ENCODE measurements at regions not wholly inside any gene's neighbourhood (a gene's known extent, or its start where the extent isn't known, plus 50 kb on each side); places are given as distances from the start of the nearest gene placed in this dataset.

DNA sequence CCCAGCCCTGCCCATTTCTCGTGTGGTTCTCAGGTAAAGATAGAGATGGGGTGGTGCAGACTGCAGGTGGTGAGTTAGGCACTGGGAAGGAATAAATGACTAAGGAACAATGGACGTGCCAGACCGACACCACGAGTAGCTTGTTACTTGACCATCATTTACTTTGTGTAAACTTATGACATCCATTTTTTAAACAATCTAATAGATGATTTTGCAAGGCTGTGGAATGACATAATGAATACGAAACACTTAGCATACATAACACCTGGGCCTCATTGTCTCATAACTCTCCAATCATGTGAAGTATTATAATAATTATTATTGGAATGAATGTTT lies 137.3 kb upstream of the CPEB2 start:
- DNase-seq: no peak

DNA sequence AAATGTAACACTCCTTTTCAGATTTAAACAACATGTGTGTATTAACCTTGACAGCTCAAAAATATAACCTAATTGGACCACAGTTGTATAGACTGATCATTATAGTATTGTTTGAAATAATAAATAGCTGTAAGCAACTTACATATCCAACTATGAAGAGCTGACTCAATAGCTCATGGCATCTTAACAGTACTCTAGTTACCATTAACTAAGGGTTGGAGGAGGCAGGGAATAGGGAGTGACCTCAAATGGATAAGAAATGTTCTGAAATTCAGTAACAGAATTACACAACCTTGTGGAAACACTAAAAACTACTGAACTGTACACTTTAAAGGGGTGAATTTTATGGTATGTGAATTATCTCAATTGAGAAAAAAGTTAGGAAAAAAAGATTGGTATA lies 136.5 kb upstream of the CPEB2 start:
- no peak for DNase-seq

DNA sequence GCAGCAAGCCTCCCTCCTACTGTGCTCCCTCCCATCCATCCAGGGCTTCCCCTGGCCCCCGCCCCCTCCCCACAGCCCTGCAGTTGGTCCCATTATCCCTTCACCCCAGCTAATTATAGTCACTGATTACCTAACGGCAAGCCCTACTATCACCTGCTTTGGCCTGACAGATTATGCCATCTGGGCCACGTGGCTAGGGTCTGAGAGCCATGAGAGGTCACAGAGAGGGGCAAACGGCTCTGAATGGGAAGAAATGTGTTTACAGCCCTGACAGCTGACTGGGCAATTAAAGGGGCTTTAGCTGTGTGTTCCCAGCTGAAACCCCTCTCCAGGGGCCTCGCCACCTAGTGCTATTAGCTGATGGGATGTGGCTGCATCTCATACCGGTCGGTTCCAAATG lies 134.4 kb upstream of the CPEB2 start:
- DNase-seq: no peak

DNA sequence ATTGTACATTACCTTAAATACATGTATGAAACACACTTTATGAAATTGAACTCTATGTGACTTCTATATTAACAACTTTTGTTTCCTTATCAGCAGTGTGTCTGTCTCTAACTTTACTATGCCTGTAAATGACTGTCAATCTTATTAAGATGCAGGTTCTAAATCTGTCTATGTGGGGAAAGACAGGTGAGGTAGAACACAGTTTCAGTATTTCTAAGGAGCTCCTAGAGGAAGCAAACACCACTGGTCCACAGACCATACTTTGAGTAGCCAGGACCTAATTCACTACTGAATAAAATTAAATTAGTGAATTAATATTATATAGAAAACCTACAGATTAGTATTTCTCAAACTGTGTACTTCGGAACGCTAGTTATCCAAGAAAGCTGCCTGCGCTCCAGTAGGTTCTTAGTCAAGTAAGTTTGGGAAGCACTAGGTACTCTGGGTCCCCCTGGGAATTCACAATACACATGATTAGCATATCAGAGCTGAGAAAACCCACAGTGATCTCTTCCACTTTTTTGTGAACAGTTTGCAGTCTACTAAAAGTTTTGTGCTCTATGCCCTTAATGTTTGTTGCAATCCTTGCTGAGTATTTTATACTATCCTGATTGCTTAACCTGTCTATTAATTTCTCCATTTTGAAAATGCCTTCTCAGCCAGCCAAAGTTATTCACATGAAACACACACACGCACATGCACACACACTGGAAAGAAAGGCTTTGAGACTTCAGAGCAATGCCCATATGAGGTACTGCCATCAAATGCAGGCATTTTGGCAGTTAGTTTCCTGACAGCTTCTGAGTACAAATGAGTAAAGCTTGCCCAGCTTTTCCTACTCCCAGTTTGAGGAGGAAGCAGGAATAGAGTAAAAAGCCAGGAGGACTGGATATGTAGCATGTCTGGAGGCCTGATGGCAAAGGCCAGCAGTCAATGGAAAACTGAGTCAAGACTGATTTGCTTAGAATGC lies 133.6 kb upstream of the CPEB2 start:
- DNase-seq: no peak

DNA sequence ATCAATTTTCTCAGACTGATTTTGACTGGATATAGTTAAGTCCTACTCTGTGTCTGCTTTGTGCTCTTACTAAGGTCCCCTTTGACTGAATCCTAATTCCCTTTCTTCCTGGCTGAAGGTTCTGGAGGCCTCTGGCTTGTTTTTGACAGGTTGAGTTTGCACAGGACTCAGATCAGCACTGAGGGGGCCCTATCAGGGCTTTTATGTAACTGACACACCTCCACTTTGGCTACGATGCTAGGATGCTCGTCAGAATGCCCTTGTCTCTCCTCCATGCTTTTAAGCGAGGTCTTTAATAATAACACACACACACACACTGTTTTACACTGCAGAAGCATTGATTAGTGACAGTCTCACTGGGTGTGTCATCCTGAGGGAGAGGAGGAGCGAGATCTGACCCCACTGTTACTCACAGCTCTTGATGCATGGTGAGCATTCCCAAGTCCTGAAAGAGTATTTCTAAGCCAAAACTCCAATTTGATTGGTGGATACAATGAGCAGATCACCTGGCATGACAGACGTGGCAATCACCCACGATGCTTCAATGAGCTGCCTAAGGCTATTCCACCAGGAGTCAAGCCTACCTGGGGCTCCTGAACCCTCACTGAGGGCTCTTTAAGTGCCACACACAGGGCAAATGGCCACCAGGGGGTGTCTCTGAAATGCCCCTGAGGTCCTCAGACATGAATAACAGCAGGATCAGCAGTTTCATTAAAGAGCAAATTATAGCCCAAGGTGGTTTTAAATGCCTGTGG lies 130.4 kb upstream of the CPEB2 start:
- DNase-seq: peak; percentile 80

DNA sequence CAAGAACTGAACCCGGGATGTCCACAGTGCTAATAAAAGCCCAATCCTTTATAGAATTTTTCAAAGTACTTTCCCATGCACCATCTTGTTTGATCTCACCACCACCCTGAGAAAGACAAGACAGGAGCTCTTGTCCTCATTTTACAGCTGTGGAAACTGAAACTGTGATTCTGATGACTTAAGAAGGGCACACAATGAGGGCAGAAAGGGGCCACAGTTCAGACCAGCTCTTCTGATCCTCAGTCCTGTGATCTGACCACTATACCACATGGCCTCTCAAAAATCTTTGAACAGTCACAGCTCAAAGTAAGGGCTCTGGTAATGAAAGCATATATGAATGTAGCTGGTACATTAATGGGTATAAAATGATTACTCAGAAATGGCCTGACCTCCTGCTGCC lies 127.3 kb upstream of the CPEB2 start:
- DNase-seq: no peak

DNA sequence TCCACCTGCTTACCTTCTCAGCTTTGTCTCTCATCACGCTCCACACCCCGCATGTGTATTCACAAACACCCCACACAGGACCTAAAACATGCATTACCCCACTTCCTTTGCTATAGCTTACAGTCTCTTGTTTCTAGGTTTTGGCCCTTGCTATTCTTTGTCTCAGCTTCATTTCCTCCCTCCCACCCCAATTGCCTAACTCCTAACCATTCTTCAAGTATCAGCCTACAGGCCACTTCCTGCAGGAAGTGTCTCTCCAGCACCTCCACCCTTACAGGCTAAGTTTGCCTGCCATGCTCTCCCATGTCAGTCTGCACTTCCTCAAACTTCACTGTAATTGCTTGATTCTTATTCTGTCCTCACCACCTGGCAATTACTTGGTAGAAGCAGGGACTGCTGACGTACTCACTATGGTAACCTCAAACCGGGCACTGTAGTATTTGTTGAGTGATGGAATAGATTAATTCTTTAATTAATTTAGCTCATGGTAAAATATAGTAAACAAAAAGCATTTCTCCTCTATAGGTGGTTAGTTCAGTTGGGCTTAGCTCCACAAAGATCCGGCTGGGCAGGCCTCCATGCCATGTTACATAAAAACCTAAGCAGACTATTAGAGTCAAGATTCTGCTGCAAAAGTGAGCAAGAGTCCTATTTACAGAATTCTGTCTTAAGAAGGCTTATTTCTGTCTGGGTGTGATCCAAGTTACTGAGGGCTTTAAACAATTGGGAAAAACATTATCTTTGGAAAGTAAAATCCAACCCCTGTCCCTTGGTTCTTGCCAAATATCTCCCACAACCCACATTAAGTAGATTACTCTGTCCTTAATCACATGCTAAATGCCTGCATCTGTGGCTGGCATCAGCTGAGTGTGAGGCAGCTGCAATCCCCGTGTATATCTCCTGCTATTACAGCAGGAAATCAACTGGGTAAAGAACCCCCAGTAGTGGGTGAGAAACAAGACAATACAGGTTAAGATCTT lies 124.7 kb upstream of the CPEB2 start:
- no peak for DNase-seq

DNA sequence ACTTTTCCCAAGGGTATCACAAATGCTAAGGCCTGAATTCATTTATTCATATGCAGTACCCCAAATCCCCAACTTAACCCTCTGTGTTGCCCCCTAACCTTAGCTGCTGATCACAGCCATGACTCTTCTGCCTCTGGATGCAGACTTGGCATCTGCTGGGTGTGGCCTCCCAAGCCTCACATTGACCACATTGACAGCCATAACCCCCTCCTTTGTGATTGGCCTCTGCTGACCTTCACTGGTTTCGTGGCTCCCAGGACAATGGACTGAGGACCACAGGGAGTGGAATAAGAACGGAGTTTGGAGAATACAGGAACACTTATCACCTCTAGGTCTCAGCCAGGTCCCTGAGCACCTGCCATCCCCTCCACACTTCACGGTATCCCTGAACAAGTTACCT lies 123.6 kb upstream of the CPEB2 start:
- no peak for DNase-seq

DNA sequence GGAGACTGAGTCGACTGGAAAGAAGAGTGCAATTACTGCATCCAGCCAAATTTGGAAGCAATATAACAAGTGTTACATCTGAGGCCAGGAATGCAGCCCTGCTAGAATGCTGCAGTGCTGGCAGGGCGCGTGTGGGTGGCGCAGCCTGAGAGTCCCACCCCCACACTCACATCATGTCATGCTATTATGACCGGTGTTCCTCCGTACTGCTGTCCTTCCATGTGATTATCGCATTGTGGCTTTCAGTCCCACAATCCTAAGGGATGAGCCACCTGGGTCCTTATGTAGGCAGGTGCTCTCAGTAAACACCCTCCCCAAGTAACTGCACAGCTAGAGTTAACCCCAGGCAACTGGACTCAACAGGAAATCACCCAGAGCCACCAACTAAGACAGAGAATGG lies 122.6 kb upstream of the CPEB2 start:
- DNase-seq: no peak

DNA sequence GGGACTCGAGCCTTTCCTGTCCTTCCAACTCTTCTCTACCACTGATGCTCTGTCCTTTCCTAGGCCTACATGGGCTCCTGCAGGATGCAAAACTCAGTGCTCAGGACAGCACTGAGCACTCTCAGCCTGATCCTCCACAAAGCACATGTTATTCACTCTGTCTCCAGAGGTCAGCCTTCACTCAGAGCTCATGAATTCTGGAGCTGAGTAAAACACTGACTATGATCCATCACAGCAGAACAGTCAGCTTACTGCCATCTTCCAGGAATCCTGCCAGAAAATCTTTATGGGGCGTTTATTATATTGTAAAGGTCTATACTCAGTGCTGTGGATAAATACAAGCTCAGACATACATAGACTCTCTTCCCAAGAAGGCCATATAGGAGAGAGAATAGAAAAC lies 121.5 kb upstream of the CPEB2 start:
- no peak for DNase-seq

DNA sequence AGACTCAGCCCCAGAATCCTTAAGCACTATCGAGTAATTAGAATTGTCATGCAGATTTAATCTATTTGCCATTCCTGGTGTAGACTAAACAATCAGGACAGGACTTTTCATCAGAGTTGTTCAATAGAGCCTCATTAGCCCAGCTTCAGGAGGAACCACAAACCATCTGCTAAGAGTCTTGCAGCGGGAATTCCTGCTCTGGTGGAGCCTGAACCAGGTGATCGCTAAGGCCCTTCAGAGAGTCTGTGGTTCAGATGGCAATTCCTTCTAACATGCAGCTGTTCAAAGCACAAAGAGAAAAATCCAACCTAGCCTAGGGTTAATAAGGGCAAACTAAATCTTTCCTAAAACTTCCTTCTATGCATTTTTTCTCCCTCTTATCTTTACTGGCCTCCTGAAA lies 119.1 kb upstream of the CPEB2 start:
- DNase-seq: no peak

DNA sequence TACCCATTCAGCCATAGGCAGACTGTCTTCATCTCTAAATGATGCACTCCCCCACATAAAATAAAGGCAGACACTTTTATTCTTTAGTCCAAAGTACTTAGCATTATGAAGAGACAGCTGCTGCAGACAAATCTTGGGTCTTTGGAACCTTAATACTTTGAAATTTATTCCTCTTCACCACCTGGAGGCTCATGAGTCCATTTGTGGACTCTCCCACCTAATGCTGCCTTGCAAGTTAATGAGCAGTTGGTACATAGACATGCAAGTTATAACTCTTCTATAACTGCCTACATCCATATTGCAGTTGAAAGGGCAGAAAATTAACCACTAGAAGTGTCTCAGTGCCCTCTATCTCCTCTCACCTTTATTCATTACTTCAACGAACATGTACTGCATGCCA lies 118.6 kb upstream of the CPEB2 start:
- no peak for DNase-seq

DNA sequence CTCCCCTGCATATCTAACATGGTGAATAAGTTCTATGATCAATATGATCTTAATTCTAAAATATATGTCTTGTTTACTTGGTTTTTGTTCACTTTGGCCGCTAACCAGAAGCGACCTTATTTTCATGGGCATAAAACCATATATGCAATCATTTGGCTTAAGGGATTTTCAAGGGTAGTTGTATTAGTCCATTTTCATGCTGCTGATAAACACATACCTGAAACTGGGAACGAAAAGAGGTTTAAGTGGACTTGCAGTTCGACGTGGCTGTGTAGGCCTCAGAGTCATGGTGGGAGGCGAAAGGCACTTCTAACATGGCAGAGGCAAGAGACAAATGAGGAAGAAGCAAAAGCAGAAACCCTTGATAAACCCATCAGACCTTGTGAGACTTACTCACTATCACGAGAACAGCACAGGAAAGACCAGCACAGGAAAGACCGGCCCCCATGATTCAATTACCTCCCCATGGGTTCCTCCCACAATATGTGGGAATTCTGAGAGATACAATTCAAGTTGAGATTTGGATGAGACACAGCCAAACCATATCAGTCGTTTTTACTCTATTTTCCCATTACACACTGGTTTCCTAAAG lies 114.3 kb upstream of the CPEB2 start:
- DNase-seq: no peak

DNA sequence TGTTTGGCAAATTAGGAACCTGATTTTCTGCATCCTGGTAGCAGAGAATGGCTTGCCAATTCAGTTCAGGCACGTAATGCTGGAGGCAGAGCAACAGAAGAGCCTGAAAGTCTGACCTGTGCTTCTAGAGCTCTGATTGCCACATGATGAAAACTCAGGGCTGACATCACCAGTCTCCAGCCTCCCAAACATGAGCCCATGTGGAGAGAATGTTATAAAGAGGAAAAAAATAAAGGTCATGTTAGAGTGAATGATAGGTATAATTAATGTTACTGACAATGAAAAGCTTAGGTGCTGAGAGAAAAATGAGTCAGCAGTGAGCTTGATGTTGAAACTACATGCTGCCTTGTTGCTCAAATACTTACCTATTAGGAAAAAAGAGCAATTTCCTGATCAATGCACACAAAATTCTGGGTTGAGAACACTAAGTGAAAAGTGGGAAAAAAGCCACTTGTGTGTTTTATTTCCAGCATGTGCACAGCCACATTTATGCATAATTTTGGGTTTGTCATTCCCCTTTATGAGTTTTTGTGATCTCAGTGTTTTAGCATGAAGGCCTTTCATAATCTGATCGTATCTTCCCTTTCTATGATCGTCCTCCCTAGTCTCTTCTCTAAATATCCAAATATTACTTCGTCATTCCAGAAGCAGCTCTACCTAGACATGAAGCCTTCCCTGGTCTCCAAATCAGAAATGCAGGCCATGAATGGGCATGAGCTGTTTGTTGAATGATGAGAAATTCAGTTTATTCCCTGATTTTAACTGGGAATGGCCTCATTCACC lies 113.3 kb upstream of the CPEB2 start:
- DNase-seq: no peak

DNA sequence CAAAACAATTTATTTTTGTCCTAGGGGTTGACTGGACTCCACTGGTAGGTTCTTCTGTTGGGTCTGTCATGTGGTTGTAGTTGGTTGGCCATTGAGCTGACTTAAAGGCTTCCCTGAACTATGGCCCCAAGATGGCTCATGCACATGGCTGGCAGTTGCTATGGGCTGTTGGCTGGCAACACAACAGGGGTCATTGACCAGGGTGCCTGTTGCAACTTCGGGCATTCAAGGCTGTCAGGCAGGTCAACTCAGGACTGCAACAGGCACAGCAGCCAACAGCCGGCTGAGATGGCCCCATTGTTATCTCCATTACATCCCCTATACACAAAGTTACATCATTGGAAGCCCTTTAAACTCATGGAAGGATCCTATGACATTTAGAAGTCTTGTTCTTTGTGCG lies 109.7 kb upstream of the CPEB2 start:
- no peak for DNase-seq

DNA sequence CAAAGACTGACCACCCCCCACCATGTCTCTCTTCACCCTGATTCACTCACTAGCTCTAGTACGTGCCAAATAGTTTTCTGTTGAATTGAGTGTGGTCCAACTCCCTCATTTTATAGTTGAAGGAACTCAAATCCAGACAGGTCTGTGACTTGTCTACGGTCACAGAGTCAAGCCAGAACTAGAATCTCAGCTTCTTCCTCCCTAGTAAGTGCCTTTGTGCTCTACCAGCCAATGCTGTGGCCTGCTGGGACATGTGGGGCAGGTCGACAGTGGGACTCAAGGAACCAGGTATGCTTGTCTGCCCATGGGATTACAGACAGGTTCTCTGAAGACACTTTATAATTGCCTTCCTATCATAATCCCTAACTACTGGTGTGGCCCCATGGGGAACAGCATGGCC lies 108.6 kb upstream of the CPEB2 start:
- no peak for DNase-seq

DNA sequence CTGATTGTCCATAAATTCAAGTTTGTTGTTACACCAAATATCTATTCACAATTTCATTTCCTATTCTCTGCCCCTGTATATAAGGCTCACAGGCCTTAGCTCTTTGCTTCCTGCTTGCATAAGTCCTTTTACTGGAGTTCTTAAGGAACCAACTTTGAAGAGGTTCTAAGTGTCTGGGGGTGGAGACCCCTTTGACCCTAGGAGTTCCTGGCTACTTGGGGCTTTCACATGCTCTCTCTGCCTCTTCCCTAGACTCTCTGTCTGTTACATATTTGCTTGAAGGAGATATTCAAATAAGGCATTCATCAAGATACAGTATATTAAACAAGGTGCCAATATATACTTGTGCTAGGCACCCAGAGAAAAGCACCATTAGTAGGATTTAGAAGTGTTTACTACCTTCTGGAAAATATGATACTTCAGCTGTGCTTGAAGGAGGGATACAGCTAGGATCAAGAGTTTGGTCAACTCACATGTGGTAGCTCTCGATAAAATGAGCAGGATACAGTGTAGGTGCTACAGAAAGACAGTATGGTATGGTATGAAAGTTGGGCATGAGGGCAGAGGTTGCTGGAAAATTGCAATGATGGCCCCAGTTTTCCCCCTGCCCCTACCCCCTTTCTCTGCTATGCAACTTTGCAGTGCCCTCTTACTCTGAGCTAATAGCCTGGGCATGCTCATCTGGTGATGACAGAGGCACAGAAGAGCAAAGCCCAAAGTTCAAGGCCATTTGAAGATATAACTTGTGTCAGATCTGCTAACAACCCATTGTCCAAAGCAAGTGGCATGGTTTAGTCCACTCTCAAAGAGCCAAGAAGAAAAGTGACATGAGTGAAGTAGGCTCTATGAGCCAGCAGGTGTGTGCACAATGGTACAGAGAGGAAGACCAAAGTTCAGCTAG lies 107.6 kb upstream of the CPEB2 start:
- DNase-seq: no peak

DNA sequence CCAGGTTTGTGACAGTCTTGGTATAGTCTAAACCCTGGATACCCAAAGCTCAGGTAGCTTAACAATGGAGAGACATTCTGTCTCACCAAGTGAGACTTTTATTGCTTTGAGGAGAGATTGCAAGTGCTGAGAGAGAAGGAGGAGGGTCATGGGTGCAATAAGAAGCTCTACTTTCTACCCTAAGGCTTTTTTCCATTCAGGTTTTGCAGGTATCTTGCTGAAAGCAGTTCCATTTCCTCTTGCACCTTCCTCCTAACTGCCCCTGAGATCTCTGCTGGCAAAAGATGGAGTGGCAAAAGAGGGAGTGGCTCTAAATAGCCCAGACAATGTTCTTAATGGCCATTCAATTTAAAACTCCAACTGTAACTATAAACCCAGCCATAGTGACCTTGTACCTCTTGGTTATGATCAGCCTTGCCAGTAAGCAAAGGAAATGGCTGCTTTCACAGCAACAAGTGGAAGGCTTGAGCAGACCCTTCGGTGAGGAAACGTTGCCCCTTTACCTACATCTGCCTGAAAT lies 105.6 kb upstream of the CPEB2 start:
- DNase-seq: no peak

DNA sequence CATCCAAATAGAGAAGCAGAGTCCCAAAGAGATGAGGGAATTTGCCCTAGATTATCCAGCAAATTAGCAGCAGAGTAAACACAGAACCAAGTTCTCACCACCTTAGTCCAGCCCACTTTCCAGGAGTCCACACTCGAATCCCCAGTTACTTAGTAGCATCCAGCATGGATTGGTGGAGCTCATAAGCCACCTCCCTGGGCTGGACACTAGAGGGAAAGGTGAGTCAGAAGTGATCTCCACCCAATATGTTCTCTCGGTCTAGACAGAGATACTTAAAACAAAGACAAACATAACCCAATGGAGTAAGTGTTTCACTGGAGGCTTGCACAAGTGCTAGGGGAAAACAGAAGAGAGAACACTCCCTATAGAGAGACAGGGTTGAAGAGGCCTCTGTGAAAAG lies 105.1 kb upstream of the CPEB2 start:
- DNase-seq: no peak

DNA sequence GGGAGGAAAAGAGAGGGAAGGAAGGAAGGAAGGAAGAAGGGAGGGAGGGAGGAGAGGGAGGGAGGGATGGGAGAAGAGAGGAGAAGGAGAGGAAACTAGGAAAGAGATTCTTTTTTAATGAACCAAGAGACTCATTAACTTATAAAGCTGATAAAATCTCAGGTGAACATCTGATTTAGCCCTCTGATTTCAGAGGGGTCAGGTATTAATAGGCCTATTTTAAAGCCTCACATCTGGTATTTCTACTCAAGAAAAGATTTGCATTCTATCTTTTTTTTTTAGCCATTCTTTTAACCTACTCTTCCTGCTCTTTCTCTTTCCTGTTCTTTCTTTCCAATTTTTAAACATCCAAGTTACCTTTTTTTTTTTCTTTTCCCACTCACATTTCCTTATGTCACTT lies 103.3 kb upstream of the CPEB2 start:
- DNase-seq: no peak

DNA sequence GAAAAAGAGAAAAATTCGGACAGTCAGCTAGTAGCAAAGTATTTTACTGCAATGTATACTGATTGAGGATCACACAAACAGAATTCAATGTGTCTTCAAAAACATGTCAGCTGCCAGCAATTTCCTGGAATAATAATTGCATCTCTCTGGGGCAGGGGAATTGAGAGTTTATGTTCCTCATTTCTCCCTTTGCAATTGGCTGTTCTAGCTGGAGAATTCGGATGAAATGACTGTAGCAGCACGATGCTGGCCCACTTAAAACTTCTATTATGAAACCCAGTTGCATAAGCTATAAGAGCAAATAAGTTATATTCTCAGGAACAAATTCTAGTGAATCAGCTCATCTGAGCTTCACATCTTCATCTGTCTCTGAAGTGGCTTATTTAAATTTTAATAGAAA lies 99.9 kb upstream of the CPEB2 start:
- DNase-seq: no peak
